Astrocyte (in vitro differentiated cells and primary cell): ENCODE measurements at regions not wholly inside any gene's neighbourhood (a gene's known extent, or its start where the extent isn't known, plus 50 kb on each side); places are given as distances from the start of the nearest gene placed in this dataset.

ENCODE experiments used
- DNase-seq: peaks from one replicate; pipeline ENCODE4 v3.0.0-alpha.2; 2010; ENCODE audit warnings: low read depth
- FAIRE-seq: peaks from 2 replicates; lab custom pipeline; 2011; peaks lifted over from hg19 to GRCh38; lab: Jason Lieb, UNC
- H2AFZ ChIP-seq: 2 replicates; pipeline ENCODE4 v1.6.0; 2012; ENCODE audit warnings: low read depth, low read length, inconsistent platforms
- H3K27ac ChIP-seq: 2 replicates; pipeline ENCODE4 v1.5.1; 2011; ENCODE audit warnings: low read depth, low read length, inconsistent platforms
- H3K27me3 ChIP-seq: 2 replicates; pipeline ENCODE4 v1.6.0; 2011; ENCODE audit warnings: low read length, inconsistent platforms; ENCODE audit not compliant: insufficient read depth
- H3K36me3 ChIP-seq: 2 replicates; pipeline ENCODE4 v1.5.1; 2011; ENCODE audit warnings: low read length, inconsistent platforms; ENCODE audit not compliant: insufficient read depth
- H3K4me1 ChIP-seq: 2 replicates; pipeline ENCODE4 v1.5.1; 2011; ENCODE audit warnings: low read length, inconsistent platforms; ENCODE audit not compliant: insufficient read depth
- H3K4me2 ChIP-seq: 2 replicates; pipeline ENCODE4 v1.6.0; 2012; ENCODE audit warnings: low read length, inconsistent platforms
- H3K4me3 ChIP-seq: 2 replicates; pipeline ENCODE4 v1.5.1; 2011; ENCODE audit warnings: low read depth, mild to moderate bottlenecking, low read length, inconsistent platforms; ENCODE audit not compliant: insufficient read depth
- H3K79me2 ChIP-seq: 2 replicates; pipeline ENCODE4 v1.6.0; 2012; ENCODE audit warnings: mild to moderate bottlenecking, low read length, inconsistent platforms; ENCODE audit not compliant: insufficient read depth
- H3K9ac ChIP-seq: 2 replicates; pipeline ENCODE4 v1.6.0; 2012; ENCODE audit warnings: mild to moderate bottlenecking, low read length, inconsistent platforms
- H3K9me3 ChIP-seq: 2 replicates; pipeline ENCODE4 v1.5.1; 2012; ENCODE audit warnings: low read depth, mild to moderate bottlenecking, low read length, inconsistent platforms; ENCODE audit not compliant: insufficient read depth
- H4K20me1 ChIP-seq: 2 replicates; pipeline ENCODE4 v1.6.0; 2012; ENCODE audit warnings: low read length, inconsistent platforms; ENCODE audit not compliant: insufficient read depth
- H3K27ac Mint-ChIP-seq: one replicate; pipeline ENCODE4 v1.8.0; 2021; ENCODE audit warnings: mild to moderate bottlenecking, mixed read lengths; ENCODE audit not compliant: unreplicated experiment
- H3K27me3 Mint-ChIP-seq: one replicate; pipeline ENCODE4 v1.8.0; 2021; ENCODE audit warnings: low read depth, mixed read lengths; ENCODE audit not compliant: unreplicated experiment
- H3K36me3 Mint-ChIP-seq: one replicate; pipeline ENCODE4 v1.8.0; 2021; ENCODE audit warnings: low read depth, mixed read lengths; ENCODE audit not compliant: unreplicated experiment
- H3K4me1 Mint-ChIP-seq: one replicate; pipeline ENCODE4 v1.8.0; 2021; ENCODE audit warnings: low read depth, mixed read lengths; ENCODE audit not compliant: unreplicated experiment
- H3K4me3 Mint-ChIP-seq: one replicate; pipeline ENCODE4 v1.8.0; 2021; ENCODE audit warnings: mild to moderate bottlenecking, moderate library complexity, mixed read lengths; ENCODE audit not compliant: unreplicated experiment
- H3K9me3 Mint-ChIP-seq: one replicate; pipeline ENCODE4 v1.8.0; 2021; ENCODE audit warnings: mild to moderate bottlenecking, mixed read lengths; ENCODE audit not compliant: unreplicated experiment
- CTCF ChIP-seq: IDR thresholded peaks from 2 replicates; pipeline ENCODE4 v1.5.1; 2011; ENCODE audit warnings: low read depth, mild to moderate bottlenecking, inconsistent platforms, low read length, moderate library complexity; ENCODE audit not compliant: insufficient read depth
- EZH2 ChIP-seq: IDR thresholded peaks from 2 replicates; pipeline ENCODE4 v1.6.1; 2012; ENCODE audit warnings: mild to moderate bottlenecking, low read length, inconsistent platforms; ENCODE audit not compliant: insufficient read depth

DNA sequence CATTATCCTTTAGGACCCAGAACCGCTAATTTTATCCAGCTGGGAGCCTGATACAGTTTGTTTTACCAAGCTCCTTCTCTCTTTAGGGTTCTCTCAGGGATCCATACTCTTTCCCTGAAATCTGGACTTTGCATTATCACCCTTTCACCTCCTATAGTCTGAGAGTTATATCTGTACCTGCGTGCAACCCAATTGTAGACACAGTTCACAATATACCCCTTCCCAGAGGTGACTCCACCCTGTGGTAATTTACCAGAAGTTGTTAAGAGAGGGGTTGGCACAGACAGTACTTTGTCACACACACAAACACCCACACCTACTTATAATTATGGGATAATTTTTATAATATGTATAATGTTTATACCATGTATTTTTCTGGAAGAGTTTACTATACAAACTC is 275.8 kb upstream of the NR3C2 start:
- peaks cover 1% of the 10 kb centered on the region for H3K9me3 ChIP-seq
- H3K79me2 ChIP-seq = no peaks in the 10 kb centered on the region
- Mint-ChIP-seq H3K4me1 (peaks cover 10% of the 10 kb centered on the region), H3K4me3 (no peak overlapping the region), H3K27ac (no peak overlapping the region), H3K9me3 (no peaks in the 10 kb centered on the region), H3K27me3 (no peaks in the 10 kb centered on the region), H3K36me3 (no peaks in the 10 kb centered on the region)
- no peak overlapping the region for H2AFZ ChIP-seq
- TF ChIP-seq EZH2 = no peak
- TF ChIP-seq CTCF = no peak
- H4K20me1 ChIP-seq = no peaks in the 10 kb centered on the region
- H3K27ac ChIP-seq = no peak overlapping the region
- H3K27me3 ChIP-seq = no peaks in the 10 kb centered on the region
- no peaks in the 10 kb centered on the region for H3K4me1 ChIP-seq
- no peaks in the 10 kb centered on the region for H3K36me3 ChIP-seq
- H3K4me2 ChIP-seq = no peak overlapping the region
- no peak overlapping the region for H3K4me3 ChIP-seq
- DNase-seq (no peak), FAIRE-seq (no peak)
- H3K9ac ChIP-seq = no peak overlapping the region

- no peak overlapping the region for H3K9ac ChIP-seq
- no peak overlapping the region for H3K4me3 Mint-ChIP-seq
- H2AFZ ChIP-seq = peak overlapping the region; percentile 7
- H3K9me3 ChIP-seq = no peaks in the 10 kb centered on the region
- H3K27ac ChIP-seq = no peak overlapping the region
- H3K27me3 Mint-ChIP-seq = no peaks in the 10 kb centered on the region
- no peak overlapping the region for H3K4me3 ChIP-seq
- H3K27me3 ChIP-seq = no peaks in the 10 kb centered on the region
- no peaks in the 10 kb centered on the region for H3K36me3 ChIP-seq
- no peaks in the 10 kb centered on the region for H3K9me3 Mint-ChIP-seq
- FAIRE-seq (no peak), DNase-seq (no peak)
- H3K27ac Mint-ChIP-seq = peak overlapping the region; percentile 68
- H3K4me2 ChIP-seq = no peak overlapping the region
- H4K20me1 ChIP-seq = no peaks in the 10 kb centered on the region
- no peaks in the 10 kb centered on the region for H3K79me2 ChIP-seq
- peaks cover 10% of the 10 kb centered on the region for H3K4me1 Mint-ChIP-seq
- TF ChIP-seq EZH2 (no peak), CTCF (no peak)
- no peaks in the 10 kb centered on the region for H3K4me1 ChIP-seq
- H3K36me3 Mint-ChIP-seq = no peaks in the 10 kb centered on the region
These were observed 274.3 kb upstream of the NR3C2 start for GRCh38 chr4:148716431-148717052.

DNA sequence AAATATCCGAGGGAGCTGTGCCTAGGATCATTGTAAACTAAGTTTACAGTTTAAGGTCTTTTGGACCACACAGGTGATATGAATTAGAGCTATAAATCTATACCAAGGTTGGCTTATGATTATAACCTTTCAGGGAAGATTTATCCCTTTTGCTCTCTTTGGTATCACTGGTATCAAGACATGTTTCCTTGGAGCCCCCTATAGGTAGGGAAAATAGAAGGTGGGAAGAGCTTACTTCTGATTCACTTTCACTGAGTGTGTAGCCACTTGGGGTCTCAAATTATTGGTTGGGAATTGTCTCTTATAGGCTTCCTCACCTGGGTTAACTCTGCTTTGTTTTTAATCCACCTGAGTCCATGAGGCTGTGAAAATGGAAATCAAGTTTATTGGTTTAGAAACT is 262.1 kb upstream of the NR3C2 start:
- no peaks in the 10 kb centered on the region for H3K27me3 Mint-ChIP-seq
- no peaks in the 10 kb centered on the region for H3K9me3 ChIP-seq
- FAIRE-seq (no peak), DNase-seq (no peak)
- H3K36me3 Mint-ChIP-seq = no peaks in the 10 kb centered on the region
- no peak overlapping the region for H3K27ac Mint-ChIP-seq
- H4K20me1 ChIP-seq = no peaks in the 10 kb centered on the region
- no peak overlapping the region for H3K4me2 ChIP-seq
- TF ChIP-seq EZH2 (no peak), CTCF (no peak)
- no peaks in the 10 kb centered on the region for H3K9me3 Mint-ChIP-seq
- H3K4me3 Mint-ChIP-seq = no peak overlapping the region
- H3K4me3 ChIP-seq = no peak overlapping the region
- no peak overlapping the region for H3K9ac ChIP-seq
- H2AFZ ChIP-seq = no peak overlapping the region
- no peaks in the 10 kb centered on the region for H3K79me2 ChIP-seq
- H3K36me3 ChIP-seq = no peaks in the 10 kb centered on the region
- no peaks in the 10 kb centered on the region for H3K27me3 ChIP-seq
- no peaks in the 10 kb centered on the region for H3K4me1 ChIP-seq
- no peaks in the 10 kb centered on the region for H3K4me1 Mint-ChIP-seq
- H3K27ac ChIP-seq = no peak overlapping the region
